ENCODE measurements at regions not wholly inside any gene's neighbourhood (a gene's known extent, or its start where the extent isn't known, plus 50 kb on each side); places are given as distances from the start of the nearest gene placed in this dataset.

- TF ChIP-seq CTCF (IDR thresholded peaks at IDR 0.05), result no peak
- no peak for TF ChIP-seq POLR2A (IDR thresholded peaks at IDR 0.05)
These were observed 111.6 kb upstream of the PDE4B start for GRCh38 chr1:65681096-65681495.

Measured in lower leg skin (tissue), 3 donors.